HG02642 (cell line): ENCODE measurements at regions not wholly inside any gene's neighbourhood (a gene's known extent, or its start where the extent isn't known, plus 50 kb on each side); places are given as distances from the start of the nearest gene placed in this dataset.

ENCODE experiments used
- ATAC-seq: cut with Tn5 transposase; IDR thresholded peaks from one replicate; pipeline ENCODE4 v1.9.1; 2021; ENCODE audit warnings: mild to moderate bottlenecking; ENCODE audit not compliant: unreplicated experiment, poor library complexity

DNA sequence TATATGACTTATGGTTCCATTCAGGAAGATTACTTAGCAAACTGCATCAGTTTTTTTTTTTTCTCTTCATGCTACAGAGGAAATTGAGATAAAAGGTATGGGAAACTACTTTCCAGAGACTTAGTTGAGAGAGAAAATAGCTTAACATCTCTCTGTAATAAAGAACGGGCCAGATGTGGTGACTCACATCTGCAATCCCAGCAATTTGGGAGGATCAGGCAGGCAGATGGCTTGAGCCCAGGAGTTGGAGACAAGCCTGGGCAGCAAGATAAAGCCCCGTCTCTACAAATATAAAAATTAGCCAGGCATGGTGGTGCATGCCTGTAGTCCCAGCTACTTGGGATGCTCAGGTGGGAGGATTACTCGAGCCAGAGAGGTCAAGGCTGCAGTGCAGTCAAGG is 271.2 kb upstream of the TENM3 start:
- no peak for ATAC-seq

DNA sequence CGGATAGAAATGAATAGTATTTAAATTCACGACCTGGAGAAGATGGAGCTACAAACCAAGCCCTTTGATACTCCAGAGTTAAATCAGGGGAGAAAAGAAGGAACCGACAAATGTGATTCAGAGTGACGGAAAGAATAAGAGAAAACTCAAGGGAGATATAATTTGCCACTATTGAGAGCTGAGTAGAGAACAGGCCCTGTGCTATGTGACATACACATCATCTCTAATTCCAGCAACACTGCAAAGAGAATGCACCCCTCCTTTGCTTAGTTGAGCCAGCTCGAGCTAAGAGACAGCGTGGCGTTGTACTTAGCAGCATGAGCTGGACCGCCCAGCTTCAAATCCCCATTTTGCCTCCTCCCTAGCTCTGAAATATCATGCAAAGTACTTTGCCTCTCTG is 266.4 kb upstream of the TENM3 start:
- ATAC-seq: no peak

DNA sequence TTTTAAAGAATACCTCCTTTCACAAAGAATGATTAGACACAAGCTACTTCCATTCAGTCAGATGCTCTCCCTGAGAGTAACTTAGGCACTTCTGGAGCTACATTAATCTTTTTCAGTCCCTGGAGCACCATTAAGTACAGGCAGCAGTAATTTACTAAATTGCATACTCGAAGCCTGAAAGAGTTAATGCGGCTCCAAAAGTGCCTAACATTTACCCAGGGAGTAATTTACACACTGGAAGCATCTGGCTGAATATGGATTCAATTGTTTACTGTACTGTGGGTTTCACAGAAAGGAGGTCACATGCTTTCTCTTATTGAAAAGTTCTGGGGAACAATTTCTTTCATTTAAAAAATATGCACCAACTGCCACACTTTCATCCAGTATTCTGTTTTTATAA is 260.8 kb upstream of the TENM3 start:
- no peak for ATAC-seq

DNA sequence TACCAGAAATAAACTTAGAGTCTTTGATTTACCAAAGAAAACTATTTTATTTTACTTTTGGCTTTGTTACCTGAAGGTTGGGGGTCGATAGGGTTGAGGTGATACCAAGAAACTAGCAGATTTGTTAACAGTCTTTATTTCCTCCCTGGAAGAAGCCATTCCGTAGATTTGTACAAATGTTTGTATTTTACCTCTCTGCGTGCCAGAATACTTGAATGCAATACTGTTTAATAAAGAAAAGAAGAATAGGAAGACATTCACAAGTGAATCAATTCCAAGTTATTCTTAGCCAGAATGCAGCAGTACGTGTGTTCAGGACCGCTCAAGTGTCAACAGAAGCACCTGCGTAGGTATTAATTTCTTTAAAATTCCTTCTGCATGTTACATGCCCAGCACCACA is 260.3 kb upstream of the TENM3 start:
- no peak for ATAC-seq

DNA sequence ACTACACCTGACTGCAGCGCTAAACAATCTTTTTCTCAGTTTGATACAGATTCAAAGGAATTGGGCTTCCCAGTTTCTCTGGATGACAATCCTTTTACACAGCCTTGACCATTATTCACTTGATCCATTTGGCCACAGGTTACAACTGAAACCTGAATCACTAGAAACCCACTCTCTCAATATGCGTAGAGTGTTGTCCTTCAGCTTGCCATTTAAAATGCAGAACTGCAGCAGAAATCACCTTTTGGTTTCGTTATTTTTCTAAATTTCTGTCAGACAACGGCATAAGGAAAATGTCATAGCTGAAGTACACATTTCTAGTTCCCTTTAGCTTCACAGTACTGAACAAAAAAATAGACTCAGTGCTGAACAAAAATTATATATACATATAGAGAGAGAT is 255.8 kb upstream of the TENM3 start:
- no peak for ATAC-seq

DNA sequence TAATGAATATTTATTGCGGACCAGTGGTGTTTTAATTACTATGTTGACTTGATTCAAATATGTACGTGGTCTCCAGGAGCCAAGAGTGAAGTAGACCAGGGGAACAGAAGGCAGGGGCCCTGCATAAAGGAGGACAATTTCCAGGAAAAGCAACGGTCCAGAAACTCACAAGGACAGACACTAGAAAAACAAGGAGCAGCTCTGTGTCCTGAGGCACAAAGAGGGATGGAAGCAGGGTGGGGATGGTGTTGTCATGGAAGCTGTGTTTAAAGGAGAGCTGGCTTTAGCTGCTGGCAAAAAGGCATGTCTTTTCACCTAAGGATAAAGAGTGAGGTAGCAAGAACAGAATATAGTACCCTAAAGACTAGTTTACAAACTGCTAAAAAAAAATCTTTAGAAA is 254.1 kb upstream of the TENM3 start:
- ATAC-seq: no peak

DNA sequence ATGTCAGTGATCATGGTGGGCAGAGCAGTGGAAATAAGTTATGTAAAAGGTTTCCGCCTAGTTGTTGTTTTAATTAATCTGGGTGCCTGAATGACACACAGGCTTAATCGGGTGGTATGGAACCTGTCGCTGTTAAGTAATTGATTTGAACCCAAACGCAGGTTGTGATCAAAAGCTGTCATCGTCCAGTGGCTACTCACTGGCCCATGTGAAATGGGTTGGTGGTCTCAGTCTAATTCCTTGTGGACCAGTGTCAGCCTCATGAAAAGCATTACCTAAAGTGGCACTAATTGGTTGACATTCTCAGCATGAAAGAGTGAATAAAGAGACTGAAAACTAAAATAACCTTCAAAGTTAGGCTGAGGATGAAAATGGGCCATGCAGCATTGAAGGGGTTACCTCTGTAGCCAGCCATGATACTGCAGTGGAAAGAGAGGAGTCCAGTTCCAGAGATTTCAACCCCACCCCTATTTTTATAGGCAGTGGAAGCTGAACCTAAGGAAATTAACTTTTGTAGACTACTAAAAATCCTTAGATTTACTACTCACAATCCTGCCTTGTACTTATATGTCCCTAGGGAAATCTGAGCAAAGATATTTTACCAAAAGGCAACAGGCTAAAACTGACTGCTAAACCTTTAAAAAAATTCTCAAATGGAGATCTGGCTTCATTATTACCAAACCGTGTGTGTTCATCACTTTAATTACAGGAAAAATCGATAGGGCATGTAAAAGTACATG is 251.7 kb upstream of the TENM3 start:
- ATAC-seq: no peak

DNA sequence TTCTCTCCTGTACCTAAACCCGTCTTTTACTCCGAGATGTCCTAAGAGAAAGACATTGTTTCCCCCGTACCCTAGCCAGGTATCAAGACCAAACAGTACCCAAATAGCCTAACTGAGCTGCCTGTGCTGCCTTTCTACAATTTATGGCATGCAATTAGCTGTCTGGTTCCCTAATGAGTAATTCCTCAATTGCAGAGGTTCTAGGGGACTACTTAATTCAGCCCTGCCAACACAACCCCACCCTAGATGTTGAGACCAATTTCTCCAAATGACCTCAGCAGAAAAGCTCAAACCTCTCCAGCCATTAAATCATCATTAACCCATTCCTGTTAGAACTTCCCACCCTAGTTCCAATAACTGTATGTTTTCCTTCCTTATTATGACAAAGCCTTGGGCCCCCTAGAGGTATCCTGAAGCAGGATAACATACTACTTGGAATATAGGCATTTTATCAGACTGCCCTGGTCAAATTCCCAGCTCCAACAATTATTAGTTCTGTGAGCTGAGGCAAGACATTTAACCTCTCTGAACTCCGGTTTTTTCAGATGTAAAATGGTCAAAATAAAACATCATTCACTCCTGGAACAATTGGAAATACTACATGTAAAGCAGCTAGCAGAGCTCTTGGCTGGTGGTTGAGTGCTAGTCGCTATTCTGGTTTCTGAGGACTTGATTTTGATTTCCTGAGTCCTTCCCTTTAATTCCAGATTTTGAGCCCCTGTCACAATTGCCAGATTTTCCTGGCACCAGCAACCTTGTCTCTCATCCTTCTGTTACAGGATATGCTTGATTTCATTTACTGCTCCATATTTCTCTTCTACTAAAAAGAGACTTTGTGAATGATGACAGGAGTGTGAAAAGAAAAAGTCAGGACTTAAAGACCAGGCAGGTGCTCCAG is 244.6 kb upstream of the TENM3 start:
- ATAC-seq: no peak

DNA sequence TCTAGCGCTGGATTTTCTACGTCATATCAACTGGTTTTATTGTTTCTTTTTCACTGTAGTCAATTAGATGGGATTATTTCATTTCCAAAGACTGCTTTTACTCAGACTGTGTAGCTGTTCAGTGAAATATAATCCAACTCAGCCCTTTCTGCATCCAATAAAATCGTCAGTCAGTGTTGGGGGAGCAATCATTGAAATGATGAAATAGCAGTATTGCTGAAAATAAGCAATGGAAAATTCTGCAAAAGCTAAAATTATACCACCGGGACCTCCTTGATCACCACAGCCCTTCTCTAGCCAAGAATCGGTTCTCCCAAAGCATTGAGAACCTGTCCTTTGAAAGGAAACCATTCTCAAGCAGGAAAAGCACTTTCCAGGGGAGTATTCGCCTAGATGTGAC is 243.1 kb upstream of the TENM3 start:
- ATAC-seq: no peak

DNA sequence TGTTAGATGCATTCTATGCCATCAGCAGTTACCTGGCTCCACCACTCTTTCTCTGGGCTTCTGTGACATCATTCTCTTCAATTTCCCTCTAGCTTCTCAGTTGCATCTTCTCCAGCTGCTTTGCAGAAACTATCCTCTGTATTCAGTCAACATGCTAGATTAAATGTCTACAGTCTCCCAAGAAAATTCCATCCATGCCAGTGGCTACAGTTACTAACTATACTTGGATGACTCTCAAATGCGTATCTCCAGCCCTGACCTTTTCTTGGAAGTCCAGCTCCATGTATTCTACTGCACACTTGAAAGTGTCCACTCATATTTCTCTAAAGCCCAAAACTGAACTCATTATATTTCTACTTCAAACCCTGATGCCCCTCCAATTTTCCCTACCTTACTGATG is 232.3 kb upstream of the TENM3 start:
- no peak for ATAC-seq

DNA sequence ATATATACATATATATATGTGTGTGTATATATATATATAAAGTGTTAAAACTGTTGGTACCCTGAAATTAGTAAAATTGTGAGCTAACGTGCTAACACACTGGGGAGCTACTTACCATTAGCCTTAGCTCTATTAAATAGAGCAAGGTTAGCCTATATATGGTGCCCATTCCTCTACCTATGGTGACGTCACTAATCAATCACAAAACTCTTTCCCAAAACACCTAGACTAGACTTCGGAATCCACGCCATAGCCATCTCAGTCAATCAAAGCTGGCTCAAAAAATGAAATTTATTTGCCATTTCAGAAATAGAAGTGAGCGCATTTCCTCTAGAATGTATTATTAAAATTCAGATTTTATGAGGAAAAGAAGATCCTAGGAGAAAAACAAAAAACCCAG is 229.0 kb upstream of the TENM3 start:
- no peak for ATAC-seq

DNA sequence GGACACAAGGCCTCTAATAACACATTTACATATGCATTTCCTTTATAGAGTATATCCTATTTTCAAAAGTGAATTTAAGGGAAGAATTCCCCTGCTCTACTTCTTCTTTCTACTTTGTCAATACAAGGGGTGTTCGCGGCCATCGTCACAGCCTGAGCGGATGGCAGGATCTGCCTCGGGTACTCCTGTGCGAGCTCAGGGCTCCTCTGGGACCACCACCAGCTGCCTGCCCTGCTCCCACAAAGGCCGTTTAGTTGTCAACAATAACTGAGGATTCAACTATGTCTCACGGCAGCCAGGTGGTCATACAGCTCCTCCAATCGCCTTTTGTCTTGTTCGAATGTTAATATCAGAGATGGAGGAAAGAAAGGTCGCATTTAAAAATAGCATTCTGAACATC is 228.2 kb upstream of the TENM3 start:
- ATAC-seq: no peak

DNA sequence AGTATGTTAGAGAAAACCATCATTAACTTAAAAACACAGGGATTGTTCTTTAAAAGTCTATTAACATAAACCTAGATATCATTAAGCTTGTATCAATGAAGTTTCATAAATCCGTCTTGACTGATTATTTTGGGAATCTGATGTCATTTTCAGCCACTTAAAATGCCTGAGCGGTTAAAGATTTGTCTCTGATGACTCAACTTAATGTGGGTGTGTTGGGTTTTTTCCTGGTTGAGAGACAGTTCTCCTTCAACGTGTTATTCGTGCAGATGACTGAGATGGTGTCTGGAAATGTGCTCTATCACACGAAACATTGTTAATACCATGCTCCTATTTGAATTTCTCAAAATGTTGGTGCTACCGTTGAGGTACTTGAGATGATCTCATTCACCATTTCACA is 227.3 kb upstream of the TENM3 start:
- ATAC-seq: no peak

DNA sequence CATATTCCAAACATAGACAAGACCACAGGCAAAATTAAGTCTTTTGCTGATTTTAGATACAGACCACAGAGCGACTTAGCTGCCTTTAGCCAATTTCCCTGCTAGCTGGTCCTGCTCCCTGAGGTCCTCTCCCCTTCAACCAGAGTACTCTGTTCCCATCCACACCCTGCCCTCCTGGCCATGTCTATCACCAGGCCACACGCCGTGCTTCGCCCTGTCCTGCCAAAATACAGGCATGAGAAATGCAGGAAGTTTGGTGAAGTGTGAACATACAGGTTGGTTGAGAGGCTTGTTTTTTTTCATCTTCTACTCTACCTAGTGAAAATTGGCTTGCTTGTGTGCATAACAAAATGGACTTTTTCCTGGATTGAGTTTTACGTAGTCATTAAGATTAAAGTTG is 226.2 kb upstream of the TENM3 start:
- ATAC-seq: no peak

DNA sequence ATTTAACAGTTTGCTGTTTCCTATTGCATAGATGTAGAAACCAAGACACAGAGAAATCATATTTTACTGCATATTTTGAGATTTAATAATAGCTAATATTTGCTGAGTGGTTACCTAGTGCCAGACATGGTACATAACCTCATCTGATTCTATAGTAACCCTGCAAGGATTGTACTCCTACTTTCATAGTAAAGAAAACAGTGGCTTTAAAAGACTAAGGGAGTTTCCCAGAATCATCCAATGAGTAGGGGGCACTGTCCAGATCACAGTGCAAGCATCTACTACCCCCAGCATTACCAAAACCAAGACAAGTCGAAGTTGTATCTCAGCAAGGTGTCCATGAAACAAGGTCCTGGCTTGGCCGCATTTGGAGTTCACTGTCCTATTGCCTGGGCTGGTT is 224.5 kb upstream of the TENM3 start:
- ATAC-seq: peak; percentile 63

DNA sequence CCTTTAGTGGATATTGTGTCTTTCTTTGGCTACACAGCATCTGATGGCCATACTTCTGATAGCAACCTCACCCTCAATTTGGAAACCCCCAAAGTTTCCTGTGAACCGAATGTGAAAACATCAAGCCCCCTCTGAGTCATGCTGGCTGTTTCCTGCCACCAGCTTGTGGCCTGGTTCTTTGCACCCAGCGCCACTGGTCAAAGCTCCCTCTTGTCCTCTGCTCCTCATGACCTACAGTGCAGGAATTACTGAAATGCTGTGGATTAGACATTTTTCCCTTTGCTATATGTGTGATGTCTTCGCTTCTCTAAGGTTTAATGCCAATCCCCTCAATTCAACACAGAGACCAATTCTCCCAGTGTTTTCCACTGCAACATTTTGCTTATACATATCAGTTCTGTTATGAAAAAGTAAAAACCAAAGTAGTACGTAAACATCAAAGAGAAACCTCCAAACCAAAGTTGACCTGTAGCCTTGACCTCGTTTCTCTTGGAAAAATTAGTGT is 224.0 kb upstream of the TENM3 start:
- peak; percentile 89 for ATAC-seq

DNA sequence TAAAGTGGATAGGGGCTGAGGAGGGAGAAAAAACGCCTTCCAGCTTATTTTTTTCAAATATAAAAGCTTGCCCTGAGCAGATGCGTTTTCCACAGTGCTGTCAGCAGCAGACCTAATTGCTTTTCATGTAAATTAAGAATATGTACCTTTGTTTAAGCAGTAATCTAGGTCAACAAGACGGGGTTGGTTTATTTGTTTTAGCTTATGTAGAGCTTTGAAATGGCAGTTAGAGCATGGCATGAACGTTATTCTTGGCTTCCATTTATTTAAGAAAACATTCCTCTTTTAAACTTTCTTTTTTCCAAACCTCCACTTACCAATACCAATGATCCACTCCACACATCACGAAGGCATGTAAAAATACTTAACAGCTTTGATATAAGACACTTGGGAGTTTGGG is 220.3 kb upstream of the TENM3 start:
- ATAC-seq: no peak

DNA sequence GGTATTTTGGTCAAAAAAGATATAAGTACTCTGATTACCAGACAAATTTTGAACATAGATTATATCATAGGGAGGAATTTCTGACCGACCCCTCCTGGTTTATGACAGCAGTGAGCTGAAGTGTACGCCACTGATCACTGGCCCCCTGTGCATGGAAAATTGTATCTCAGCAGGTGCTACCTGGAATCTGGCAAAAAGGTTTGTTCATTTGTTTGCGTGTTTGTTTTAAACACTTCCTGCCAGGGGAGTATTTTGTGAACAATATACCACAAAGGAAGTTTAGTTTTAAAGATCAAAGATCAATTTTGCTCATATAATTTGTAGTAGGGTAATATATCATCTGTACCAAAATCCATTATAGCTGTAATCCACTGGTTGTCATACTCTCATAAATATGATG is 219.7 kb upstream of the TENM3 start:
- no peak for ATAC-seq

DNA sequence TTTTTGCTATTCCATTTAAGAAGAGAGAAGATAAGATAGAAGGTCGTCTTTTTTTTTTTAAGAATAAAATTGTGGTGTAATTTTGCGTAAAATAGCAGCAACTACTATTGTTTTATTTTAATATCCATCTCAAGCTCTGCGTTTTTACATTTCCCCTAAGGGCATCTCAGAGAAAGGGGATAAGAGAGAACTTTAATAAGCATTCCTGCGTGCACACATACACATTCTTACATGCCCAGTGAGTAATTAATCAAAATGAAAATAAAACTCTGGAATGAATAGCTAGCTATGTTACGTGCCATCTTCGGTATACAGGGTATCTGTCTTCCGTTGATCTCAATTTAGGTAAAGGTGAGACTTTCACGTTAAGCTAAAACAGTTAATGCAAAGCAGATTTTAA is 200.3 kb upstream of the TENM3 start:
- no peak for ATAC-seq

DNA sequence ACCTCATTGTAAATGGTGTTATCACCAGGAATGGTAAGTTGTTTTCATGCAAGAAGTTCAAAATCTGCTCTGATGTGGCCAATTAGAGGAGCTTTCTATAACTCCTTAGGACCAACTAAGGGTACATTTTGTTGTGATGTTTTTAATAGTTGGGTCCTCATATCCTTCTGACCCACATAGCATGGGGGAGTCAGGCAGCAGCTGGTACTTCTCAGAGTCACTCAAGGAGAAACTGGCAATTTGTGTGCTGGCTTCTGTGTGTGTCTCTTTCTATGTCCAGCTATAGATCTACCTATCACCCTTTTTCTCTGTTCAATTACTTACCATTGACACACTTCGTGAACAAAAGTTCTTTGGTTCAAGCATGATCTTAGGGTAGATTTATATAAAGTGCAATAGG is 194.3 kb upstream of the TENM3 start:
- no peak for ATAC-seq

DNA sequence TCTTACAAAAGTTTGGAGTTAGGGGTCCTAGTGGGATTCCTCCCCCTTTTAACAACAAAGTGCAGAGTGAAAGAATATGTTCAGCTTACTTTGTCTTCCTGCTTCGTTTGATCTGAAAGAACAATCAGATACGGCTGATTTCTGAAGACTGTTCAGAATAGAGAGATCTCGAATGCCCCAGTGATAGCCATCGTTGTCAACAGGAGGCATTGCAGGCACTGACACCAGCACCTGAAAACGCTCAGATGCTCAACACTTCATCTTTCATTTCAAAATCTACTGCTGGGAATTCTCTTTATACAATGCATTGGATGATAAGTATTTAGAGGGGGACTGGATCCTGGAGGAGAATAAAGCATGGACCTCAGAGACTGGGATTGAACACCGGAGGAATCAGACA is 186.3 kb upstream of the TENM3 start:
- ATAC-seq: no peak

DNA sequence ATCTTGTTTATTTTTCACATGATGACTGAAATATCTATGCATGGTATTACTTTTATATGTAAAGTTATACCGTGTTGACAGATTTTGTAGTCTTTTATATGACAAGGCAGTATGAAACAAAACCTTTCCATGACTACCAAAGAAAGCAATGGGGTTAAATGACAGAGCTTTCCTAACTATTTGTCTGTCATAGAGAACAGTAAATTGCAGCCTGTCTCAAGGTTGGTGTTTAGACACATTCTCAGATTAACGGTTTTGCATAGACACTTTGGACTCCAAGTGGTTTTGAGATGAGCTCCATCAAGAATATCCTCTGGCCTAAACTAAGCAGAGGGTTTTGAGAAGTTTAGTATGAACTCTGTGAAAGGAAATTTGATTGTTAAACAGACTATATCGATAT is 180.7 kb upstream of the TENM3 start:
- no peak for ATAC-seq
